Neuronal stem cell (in vitro differentiated cells): ENCODE measurements at regions not wholly inside any gene's neighbourhood (a gene's known extent, or its start where the extent isn't known, plus 50 kb on each side); places are given as distances from the start of the nearest gene placed in this dataset.

Experiments
- DNase-seq: peaks from one replicate; pipeline ENCODE4 v3.0.0-alpha.2; 2013; ENCODE audit warnings: low spot score
- H2AFZ ChIP-seq: one replicate; pipeline ENCODE4 v1.6.1; 2013; ENCODE audit warnings: mild to moderate bottlenecking, low read length, inconsistent platforms
- H2AK5ac ChIP-seq: 2 replicates; pipeline ENCODE4 v1.6.1; 2013; ENCODE audit warnings: low read depth, mild to moderate bottlenecking, inconsistent platforms, low read length, moderate library complexity, mixed read lengths
- H2BK120ac ChIP-seq: 2 replicates; pipeline ENCODE4 v1.6.1; 2013; ENCODE audit warnings: low read depth, mild to moderate bottlenecking, inconsistent platforms, low read length, moderate library complexity, mixed read lengths
- H2BK12ac ChIP-seq: one replicate; pipeline ENCODE4 v1.6.1; 2013; ENCODE audit warnings: low read length, inconsistent platforms
- H2BK15ac ChIP-seq: 2 replicates; pipeline ENCODE4 v1.6.1; 2013; ENCODE audit warnings: mild to moderate bottlenecking, low read length, inconsistent platforms, mixed read lengths
- H2BK5ac ChIP-seq: one replicate; pipeline ENCODE4 v1.6.1; 2013; ENCODE audit warnings: inconsistent platforms, mild to moderate bottlenecking, low read length, moderate library complexity
- H3K14ac ChIP-seq: one replicate; pipeline ENCODE4 v1.6.1; 2013; ENCODE audit warnings: low read length, inconsistent platforms
- H3K18ac ChIP-seq: 2 replicates; pipeline ENCODE4 v1.6.1; 2013; ENCODE audit warnings: low read length, inconsistent platforms
- H3K23ac ChIP-seq: 2 replicates; pipeline ENCODE4 v1.6.1; 2013; ENCODE audit warnings: low read depth, mild to moderate bottlenecking, mixed read lengths, low read length, inconsistent platforms; ENCODE audit not compliant: poor library complexity
- H3K27ac ChIP-seq: replicated peaks from 3 replicates; pipeline ENCODE4 v1.5.1; 2013; ENCODE audit warnings: low read length, inconsistent platforms
- H3K27me3 ChIP-seq, 3 experiments: 2 replicates each; pipeline ENCODE4 v1.6.1; 2013; ENCODE audit warnings: low read length in 3 of 3, mild to moderate bottlenecking in 2 of 3, inconsistent platforms in 1 of 3, low read depth in 1 of 3, mixed read lengths in 1 of 3, moderate library complexity in 1 of 3; ENCODE audit not compliant: control insufficient read depth in 3 of 3, insufficient read depth in 3 of 3
- H3K36me3 ChIP-seq, 2 donors: replicated peaks in 1 of 2; 2 replicates each; pipeline ENCODE4 v1.6.1; 2013; ENCODE audit warnings: low read length in 2 of 2; ENCODE audit not compliant: control insufficient read depth in 2 of 2, insufficient read depth in 2 of 2
- H3K4ac ChIP-seq: 2 replicates; pipeline ENCODE4 v1.6.1; 2013; ENCODE audit warnings: inconsistent platforms, mild to moderate bottlenecking, low read length, moderate library complexity
- H3K4me1 ChIP-seq, 2 donors: 1 replicate in 1 of 2; 2 replicates in 1 of 2; pipeline ENCODE4 v1.6.1; 2013; ENCODE audit warnings: low read length in 2 of 2, low read depth in 1 of 2; ENCODE audit not compliant: control insufficient read depth in 2 of 2, insufficient read depth in 1 of 2
- H3K4me2 ChIP-seq: one replicate; pipeline ENCODE4 v1.6.1; 2013; ENCODE audit warnings: mild to moderate bottlenecking, low read length, inconsistent platforms; ENCODE audit not compliant: insufficient read depth, poor library complexity, severe bottlenecking
- H3K4me3 ChIP-seq, 2 donors: 2 replicates each; pipeline ENCODE4 v1.5.1; 2013; ENCODE audit warnings: low read length in 2 of 2, mild to moderate bottlenecking in 2 of 2, inconsistent platforms in 1 of 2, moderate library complexity in 1 of 2
- H3K79me1 ChIP-seq: one replicate; pipeline ENCODE4 v1.6.1; 2013; ENCODE audit warnings: low read depth, mild to moderate bottlenecking, inconsistent platforms, low read length, moderate library complexity
- H3K9ac ChIP-seq: one replicate; pipeline ENCODE4 v1.6.1; 2013; ENCODE audit warnings: mild to moderate bottlenecking, low read depth, low read length, inconsistent platforms; ENCODE audit not compliant: poor library complexity
- H3K9me3 ChIP-seq, 2 donors: replicated peaks in 1 of 2; 2 replicates each; pipeline versions ENCODE3 to v1.6.1; 2013; ENCODE audit warnings: low read length in 2 of 2, mild to moderate bottlenecking in 2 of 2, inconsistent platforms in 1 of 2, low read depth in 1 of 2, mixed read lengths in 1 of 2, moderate library complexity in 1 of 2; ENCODE audit not compliant: control insufficient read depth in 2 of 2, insufficient read depth in 1 of 2
- H4K8ac ChIP-seq: one replicate; pipeline ENCODE4 v1.6.1; 2013; ENCODE audit warnings: low read depth, mild to moderate bottlenecking, inconsistent platforms, low read length, moderate library complexity
- H4K91ac ChIP-seq: one replicate; pipeline ENCODE4 v1.6.1; 2013; ENCODE audit warnings: low read length, low read depth, mild to moderate bottlenecking, inconsistent platforms; ENCODE audit not compliant: poor library complexity
- WGBS, 2 donors: extraction: QIAGEN DNeasy Blood & Tissue Kit; methylation state at CpG; one replicate each; pipeline ENCODE4 v1.1.7; 2013; ENCODE audit warnings: missing lambda C conversion rate in 2 of 2, mixed read lengths in 1 of 2; ENCODE audit not compliant: insufficient read length in 2 of 2, insufficient replicate concordance in 1 of 2; ENCODE audit errors: extremely low coverage in 2 of 2; 5-methylcytosine and 5-hydroxymethylcytosine counted together

- no peak overlapping the region for H3K18ac ChIP-seq
These were observed 199.5 kb upstream of the PUM3 start for GRCh38 chr9:3043369-3043768.

GRCh38 chr9:3040761-3041160, 196.9 kb upstream of the PUM3 start:
- peaks cover 0 to 2% of the 10 kb centered on the region in 2 donors for H3K4me1 ChIP-seq
- no peak overlapping the region for H4K8ac ChIP-seq
- H2BK5ac ChIP-seq: no peak overlapping the region
- no peak overlapping the region for H3K4me3 ChIP-seq
- no peaks in the 10 kb centered on the region for H3K27me3 ChIP-seq
- H3K4me2 ChIP-seq: no peak overlapping the region
- DNase-seq: no peak
- no peak overlapping the region for H3K18ac ChIP-seq
- H2BK12ac ChIP-seq: no peak overlapping the region
- H3K9me3 ChIP-seq: no peaks in the 10 kb centered on the region
- no peaks in the 10 kb centered on the region for H3K79me1 ChIP-seq
- WGBS, 2 donors: no CpG with 5 or more reads among the region's 3 CpGs
- H2AK5ac ChIP-seq: no peak overlapping the region
- no peak overlapping the region for H3K4ac ChIP-seq
- H3K27ac ChIP-seq: no peak overlapping the region
- no peak overlapping the region for H3K9ac ChIP-seq
- H4K91ac ChIP-seq: no peak overlapping the region
- H2AFZ ChIP-seq: no peak overlapping the region
- no peak overlapping the region for H3K14ac ChIP-seq
- H2BK15ac ChIP-seq: no peak overlapping the region
- H3K36me3 ChIP-seq: no peaks in the 10 kb centered on the region
- H2BK120ac ChIP-seq: no peak overlapping the region
- H3K23ac ChIP-seq: no peak overlapping the region

More at GRCh38 chr9:3043369-3043768, 199.5 kb upstream of the PUM3 start:
- no peak overlapping the region for H4K91ac ChIP-seq
- H4K8ac ChIP-seq: no peak overlapping the region
- H2BK15ac ChIP-seq: no peak overlapping the region
- no peak overlapping the region for H3K9ac ChIP-seq
- no peak for DNase-seq
- H3K79me1 ChIP-seq: no peaks in the 10 kb centered on the region
- H3K4ac ChIP-seq: no peak overlapping the region
- H2BK12ac ChIP-seq: no peak overlapping the region
- H3K4me2 ChIP-seq: no peak overlapping the region
- no CpG with 5 or more reads among the region's 4 CpGs for WGBS, 2 donors
- no peak overlapping the region for H2BK120ac ChIP-seq
- H3K9me3 ChIP-seq: no peaks in the 10 kb centered on the region
- H3K4me1 ChIP-seq: peaks cover 0 to 3% of the 10 kb centered on the region in 2 donors
- H3K27ac ChIP-seq: no peak overlapping the region
- H2BK5ac ChIP-seq: no peak overlapping the region
- H2AFZ ChIP-seq: no peak overlapping the region
- H3K14ac ChIP-seq: no peak overlapping the region
- no peak overlapping the region for H3K23ac ChIP-seq
- no peaks in the 10 kb centered on the region for H3K27me3 ChIP-seq
- no peak overlapping the region for H3K4me3 ChIP-seq
- no peak overlapping the region for H2AK5ac ChIP-seq
- H3K36me3 ChIP-seq: no peaks in the 10 kb centered on the region

DNA sequence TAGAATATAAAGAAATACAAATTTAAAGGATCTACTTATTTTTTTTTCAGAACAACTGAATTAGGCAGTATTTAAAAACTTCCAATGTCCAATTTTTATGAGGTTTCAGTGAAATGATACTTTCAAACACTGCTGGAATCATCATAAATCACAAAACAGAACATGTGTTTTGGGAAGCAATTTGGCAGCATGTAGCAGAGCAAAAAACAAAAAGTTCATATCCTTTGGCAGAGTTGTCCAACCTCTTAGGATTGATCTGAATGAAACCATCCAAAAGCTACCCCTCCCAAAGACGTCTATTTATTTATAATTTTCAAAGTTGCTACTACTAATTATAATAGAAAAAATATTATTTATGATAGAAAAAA, 192.4 kb upstream of the PUM3 start:
- no peak overlapping the region for H2BK12ac ChIP-seq
- no peak overlapping the region for H3K18ac ChIP-seq

DNA sequence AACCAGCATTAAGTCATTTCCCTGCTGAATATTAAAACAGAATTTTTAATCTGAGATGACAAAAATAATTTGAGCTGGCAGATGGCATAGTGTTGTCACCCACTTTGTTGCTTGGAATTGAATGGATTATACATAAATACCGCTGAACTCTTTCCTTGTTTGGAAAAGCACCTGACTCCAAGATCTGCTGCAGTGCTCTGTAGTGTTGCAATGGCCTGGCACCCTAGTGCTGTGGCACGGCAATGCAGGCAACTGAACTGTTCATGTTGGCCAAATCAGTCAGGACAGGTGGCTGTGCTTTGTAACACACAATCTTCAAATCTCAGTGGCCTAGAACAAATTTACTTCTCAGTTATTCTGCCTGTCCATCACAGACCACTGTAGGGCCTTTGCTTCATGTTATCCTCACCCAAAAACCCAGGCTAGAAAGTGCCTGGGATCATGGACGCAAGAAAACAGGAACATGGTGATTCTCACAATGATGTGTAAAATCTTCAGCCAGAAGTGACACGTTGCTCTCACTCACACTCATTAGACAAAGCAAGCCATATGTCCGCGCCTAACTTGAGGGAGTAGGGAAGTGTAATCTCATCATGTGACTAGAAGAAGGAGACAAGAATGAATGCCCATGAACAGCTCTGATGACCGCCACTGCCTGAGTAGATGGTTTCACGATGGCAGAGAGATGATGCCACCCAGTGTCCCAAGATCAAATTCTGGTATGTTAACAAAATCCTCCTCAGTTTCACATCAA, 191.9 kb upstream of the PUM3 start:
- H2BK15ac ChIP-seq: no peak overlapping the region
- H3K4me3 ChIP-seq: no peak overlapping the region
- H4K91ac ChIP-seq: no peak overlapping the region
- H2BK12ac ChIP-seq: no peak overlapping the region
- no peak overlapping the region for H3K18ac ChIP-seq
- H4K8ac ChIP-seq: no peak overlapping the region
- no peak overlapping the region for H3K9ac ChIP-seq
- no peak overlapping the region for H2BK5ac ChIP-seq
- no peaks in the 10 kb centered on the region for H3K9me3 ChIP-seq
- no peak overlapping the region for H2AFZ ChIP-seq
- no peaks in the 10 kb centered on the region for H3K79me1 ChIP-seq
- no peak for DNase-seq
- no peak overlapping the region for H3K27ac ChIP-seq
- H3K4ac ChIP-seq: no peak overlapping the region
- WGBS, 2 donors: no CpG with 5 or more reads among the region's 8 CpGs
- no peaks in the 10 kb centered on the region for H3K27me3 ChIP-seq
- no peaks in the 10 kb centered on the region for H3K36me3 ChIP-seq
- H2AK5ac ChIP-seq: no peak overlapping the region
- H2BK120ac ChIP-seq: no peak overlapping the region
- no peak overlapping the region for H3K23ac ChIP-seq
- no peak overlapping the region for H3K14ac ChIP-seq
- no peak overlapping the region for H3K4me2 ChIP-seq
- H3K4me1 ChIP-seq: peaks cover 0 to 2% of the 10 kb centered on the region in 2 donors

More for the DNA sequence above, 192.4 kb upstream of the PUM3 start:
- H3K36me3 ChIP-seq: no peaks in the 10 kb centered on the region
- no peak overlapping the region for H2BK120ac ChIP-seq
- DNase-seq: no peak
- no peaks in the 10 kb centered on the region for H3K79me1 ChIP-seq
- no CpG with 5 or more reads among the region's 1 CpG for WGBS, 2 donors
- no peak overlapping the region for H3K4me2 ChIP-seq
- H3K4ac ChIP-seq: no peak overlapping the region
- no peak overlapping the region for H4K91ac ChIP-seq
- H2BK15ac ChIP-seq: no peak overlapping the region
- no peak overlapping the region for H3K9ac ChIP-seq
- H3K27ac ChIP-seq: no peak overlapping the region
- no peak overlapping the region for H3K14ac ChIP-seq
- H2AFZ ChIP-seq: no peak overlapping the region
- H3K9me3 ChIP-seq: no peaks in the 10 kb centered on the region
- no peak overlapping the region for H2AK5ac ChIP-seq
- no peak overlapping the region for H3K23ac ChIP-seq
- peaks cover 0 to 2% of the 10 kb centered on the region in 2 donors for H3K4me1 ChIP-seq
- no peak overlapping the region for H2BK5ac ChIP-seq
- H3K27me3 ChIP-seq: no peaks in the 10 kb centered on the region
- H3K4me3 ChIP-seq: no peak overlapping the region
- no peak overlapping the region for H4K8ac ChIP-seq
